GM10266 (cell line): ENCODE measurements at regions not wholly inside any gene's neighbourhood (a gene's known extent, or its start where the extent isn't known, plus 50 kb on each side); places are given as distances from the start of the nearest gene placed in this dataset.
"Not testable (repeated sequence)": the region's sequence is repeated elsewhere in the genome, so short reads cannot be mapped to it uniquely, and the experiment has no call there.

Experiments used
- DNase-seq: peaks from one replicate; pipeline ENCODE4 v3.0.0; 2012; ENCODE audit errors: extremely low spot score
- TF ChIP-seq, protein P1 (sequence below): IDR thresholded peaks from 2 replicates; pipeline ENCODE4 v1.5.1; 2012; ENCODE audit warnings: mild to moderate bottlenecking, low read depth; ENCODE audit not compliant: control insufficient read depth, insufficient read depth; ENCODE audit errors: missing control alignments

DNA sequence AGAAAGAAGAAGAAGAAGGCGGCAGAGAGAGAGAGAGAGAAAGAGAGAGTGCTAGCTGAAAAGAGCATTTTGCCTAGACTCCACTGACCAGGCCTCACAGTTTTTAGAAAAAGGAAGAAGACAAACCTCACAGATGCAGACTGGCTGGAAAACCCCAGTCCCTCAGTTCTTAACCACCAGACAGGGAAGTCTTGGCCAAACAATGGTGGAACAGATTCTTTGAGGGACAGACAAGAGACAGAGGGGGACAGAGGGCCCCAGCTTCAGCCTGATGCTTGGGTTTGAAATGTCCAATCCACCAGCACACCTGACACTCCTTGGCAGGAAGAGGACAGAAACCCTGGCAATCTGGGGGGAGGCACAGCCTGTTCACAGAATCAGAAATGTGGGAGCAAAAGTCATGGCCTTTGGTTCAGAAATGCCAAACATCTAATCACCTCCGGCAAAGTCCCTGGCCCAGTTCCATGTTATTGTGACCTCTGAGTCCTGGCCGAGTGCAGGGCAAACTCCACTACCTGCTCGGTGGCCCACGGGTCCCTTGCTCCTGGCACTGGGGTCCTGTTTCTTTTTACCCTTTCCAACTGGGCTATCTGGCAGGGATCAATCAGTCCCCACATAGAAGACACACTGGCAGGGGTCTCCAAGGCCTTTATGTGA, 235.2 kb downstream of the LY86 start:
- TF ChIP-seq, protein P1, sequence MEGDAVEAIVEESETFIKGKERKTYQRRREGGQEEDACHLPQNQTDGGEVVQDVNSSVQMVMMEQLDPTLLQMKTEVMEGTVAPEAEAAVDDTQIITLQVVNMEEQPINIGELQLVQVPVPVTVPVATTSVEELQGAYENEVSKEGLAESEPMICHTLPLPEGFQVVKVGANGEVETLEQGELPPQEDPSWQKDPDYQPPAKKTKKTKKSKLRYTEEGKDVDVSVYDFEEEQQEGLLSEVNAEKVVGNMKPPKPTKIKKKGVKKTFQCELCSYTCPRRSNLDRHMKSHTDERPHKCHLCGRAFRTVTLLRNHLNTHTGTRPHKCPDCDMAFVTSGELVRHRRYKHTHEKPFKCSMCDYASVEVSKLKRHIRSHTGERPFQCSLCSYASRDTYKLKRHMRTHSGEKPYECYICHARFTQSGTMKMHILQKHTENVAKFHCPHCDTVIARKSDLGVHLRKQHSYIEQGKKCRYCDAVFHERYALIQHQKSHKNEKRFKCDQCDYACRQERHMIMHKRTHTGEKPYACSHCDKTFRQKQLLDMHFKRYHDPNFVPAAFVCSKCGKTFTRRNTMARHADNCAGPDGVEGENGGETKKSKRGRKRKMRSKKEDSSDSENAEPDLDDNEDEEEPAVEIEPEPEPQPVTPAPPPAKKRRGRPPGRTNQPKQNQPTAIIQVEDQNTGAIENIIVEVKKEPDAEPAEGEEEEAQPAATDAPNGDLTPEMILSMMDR: no peak
- DNase-seq: no peak

DNA sequence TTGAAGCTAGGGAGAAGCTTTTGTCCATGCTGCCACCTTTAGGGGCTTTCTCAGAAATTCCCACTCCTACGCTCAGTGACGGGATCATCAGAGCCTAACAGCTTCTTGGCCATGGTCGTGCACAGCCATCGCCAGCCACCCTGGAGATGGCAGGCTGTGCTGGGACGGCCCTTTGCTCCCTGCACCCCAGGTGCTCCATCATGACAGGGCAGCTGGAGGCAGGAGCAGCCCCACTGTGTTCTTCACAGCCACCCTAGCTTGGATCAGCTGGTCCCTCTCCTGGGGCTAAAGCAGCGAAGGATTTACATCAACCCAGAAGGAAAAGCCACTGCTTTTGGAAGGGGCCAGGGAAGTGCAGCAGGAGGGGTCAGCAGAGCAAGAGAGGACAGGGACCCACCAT, 235.9 kb downstream of the LY86 start:
- DNase-seq: no peak
- TF ChIP-seq, protein P1: no peak

DNA sequence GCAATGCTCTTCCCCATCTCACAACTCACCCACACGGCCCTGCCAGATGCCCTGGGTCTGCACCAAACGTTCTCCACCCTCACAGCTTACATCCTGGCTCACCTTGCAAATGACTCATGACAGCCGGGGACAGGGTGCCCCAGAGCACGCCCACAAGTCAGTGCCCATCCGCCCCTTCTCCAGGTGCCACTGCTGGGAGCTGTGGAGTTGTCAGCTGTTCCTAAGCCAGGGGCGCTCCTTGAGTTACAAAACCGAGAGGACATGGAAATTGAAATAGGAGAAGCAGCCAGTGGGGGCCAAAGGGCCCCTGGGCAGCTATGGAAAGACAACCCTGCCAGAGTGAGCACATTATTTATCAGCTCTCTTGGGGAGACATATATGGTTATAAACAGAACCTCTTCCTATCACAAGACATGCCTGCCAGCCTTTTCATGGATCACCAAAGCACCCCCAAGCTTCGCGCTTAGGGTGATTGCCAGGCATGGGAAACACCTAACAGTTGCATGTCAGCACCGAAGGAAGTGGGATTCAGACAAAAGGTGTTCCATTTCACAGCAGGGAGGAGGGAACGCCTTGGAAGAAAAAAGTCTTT, 236.8 kb downstream of the LY86 start:
- TF ChIP-seq, protein P1: no peak
- DNase-seq: no peak

DNA sequence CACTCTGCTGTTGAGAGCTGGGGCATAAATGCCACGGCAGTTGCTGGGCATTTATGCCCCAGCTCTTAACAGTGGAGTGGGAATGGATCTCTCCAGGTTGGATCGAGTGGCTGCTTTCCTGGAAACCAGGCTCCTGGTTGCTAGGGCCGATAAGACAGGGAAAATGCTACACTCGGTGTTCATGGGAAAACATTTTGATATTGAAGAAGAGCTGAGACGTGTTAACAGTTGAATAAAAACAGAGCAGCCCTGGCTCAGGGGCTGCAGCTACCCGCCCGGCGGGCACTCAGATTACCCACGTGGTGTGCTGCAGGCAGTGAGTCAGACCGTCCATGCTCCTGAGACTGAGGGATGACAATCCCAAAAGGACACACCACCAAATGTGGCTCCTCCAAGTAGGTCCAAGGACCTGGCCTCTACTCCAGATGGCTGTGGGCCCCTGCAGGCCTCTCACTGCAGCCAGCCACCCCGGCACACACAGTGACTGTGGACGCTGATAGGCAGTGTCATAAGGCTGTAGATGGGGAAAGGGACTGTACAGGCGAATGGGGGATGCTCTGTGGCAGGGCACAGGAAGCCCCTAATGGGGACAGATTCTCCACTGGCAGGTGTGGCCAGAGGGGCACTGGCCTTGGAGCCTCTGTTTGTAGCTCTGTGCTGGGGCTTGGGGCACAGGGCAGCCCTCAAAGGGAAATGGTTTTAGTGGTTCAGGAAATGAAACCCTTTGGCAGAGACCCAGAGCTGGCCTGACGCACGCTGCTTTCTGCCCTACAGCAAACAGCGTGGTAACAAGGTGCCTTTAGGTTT, 237.8 kb downstream of the LY86 start:
- DNase-seq: peak; percentile 23

DNA sequence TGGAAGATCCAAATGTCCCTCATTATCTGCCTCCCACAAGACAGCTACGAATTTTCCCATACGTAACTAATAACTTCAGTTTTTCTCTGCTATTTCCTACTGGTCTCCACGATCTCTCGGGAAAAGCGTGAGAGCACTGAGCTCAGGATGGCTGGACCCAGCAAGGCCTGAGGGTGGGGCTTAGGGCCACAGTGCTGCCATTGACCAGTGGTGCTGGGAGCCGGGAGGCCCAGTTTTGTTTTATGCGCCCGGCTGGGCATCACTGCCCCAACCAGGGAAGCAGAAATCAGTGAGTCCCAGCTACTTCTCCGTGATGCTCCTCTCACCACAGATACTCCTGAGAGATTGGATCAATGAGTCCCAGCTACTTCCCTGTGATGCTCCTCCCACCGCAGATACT, 238.4 kb downstream of the LY86 start:
- TF ChIP-seq, protein P1: no peak
- no peak for DNase-seq

More for the DNA sequence above, 237.8 kb downstream of the LY86 start:
- TF ChIP-seq, protein P1: no peak

DNA sequence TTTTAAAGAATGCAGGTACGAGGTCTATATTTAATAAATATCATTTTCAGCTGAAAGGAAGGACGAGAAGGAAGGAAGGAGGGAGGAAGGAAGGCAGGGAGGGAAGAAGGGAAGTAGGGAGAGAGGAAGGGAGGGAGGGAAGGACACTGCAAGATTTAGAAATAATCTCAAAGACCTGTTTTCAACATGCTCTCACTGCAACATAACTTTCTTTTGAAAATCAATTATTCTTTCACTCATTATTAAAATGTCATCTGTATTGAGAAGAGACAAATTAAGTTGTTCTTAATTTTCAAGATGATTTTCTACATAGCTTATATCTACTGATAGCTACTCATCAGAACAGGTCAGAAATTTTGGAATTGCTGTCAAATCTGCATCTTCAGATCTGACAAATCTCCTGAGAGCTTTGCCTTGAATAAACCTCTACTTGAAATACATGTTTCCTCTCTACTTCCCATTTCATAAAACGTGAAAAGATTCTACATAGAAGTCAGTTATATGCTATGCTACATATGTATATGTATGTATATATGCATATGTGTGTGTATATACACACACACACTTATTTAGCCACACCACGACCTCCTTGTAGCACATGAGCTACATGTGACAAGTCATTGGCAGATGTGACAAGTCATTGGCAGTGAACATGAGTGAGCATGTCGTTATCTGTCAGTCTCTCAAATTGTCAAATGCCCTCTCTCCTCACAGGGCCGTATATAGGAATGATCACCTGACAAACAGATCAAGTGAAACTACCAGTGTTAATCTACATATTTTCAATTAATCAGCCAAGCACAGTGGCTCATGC, 241.6 kb downstream of the LY86 start:
- TF ChIP-seq, protein P1: no peak
- no peak for DNase-seq

DNA sequence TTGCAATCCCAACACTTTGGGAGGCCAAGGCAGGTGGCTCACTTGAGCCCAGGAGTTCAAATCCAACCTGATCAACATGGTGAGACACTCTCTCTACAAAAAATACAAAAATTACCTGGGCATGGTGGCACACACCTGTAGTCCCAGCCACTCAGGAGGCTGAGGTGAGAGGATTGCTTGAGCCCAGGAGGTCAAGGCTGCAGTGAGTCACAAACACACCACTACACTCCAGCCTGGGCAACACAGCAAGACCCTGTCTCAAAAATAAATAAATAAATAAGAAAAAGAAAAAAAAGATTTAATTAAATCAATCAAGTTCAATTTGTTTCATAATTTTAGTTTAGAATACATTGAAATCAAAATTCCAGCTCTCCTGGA, 242.2 kb downstream of the LY86 start:
- DNase-seq: not testable (repeated sequence)
